ENCODE measurements at regions not wholly inside any gene's neighbourhood (a gene's known extent, or its start where the extent isn't known, plus 50 kb on each side); places are given as distances from the start of the nearest gene placed in this dataset.

GRCh38 chr6:108755257-108756240 lies 92.7 kb upstream of the ARMC2 start:
- in situ Hi-C loops (cut with HindIII; ENCODE audit: low pct_ligation_motif_present, low sequenced_read_pairs): no loop called here
- no peak for TF ChIP-seq CTCF (IDR thresholded peaks at IDR 0.05; ENCODE audit: low read depth, low read length, missing control alignments)
- Histone ChIP-seq H3K4me3 (ENCODE audit: low read depth, low read length) (no peak overlapping the region), H3K27ac (no peak overlapping the region), H3K36me3 (replicated peaks) (no peaks in the 10 kb centered on the region), H3K27me3 (replicated peaks) (no peaks in the 10 kb centered on the region)
- DNase-seq: no peak

DNA sequence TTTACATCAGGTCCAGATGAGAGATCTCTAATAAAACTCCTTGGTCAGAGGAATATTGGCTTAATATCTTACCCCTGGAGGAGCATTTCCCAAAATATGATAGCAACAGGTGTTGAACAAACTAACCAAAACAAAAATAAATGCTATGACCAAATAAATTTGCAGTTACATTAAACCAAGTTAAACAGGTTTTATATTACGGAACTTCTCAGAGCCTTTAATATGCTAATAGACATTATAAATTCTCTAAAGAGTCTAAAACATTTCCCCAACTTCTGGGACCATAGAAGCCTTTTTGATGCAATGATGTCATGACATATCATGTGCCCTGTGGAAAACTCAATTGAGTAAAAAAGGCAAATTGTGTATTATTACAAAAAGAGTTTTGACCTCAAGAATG lies 90.9 kb upstream of the ARMC2 start:
- no peaks in the 10 kb centered on the region for H3K27me3 ChIP-seq (replicated peaks)
- in situ Hi-C loops (cut with HindIII; ENCODE audit: low pct_ligation_motif_present, low sequenced_read_pairs): no loop called here

DNA sequence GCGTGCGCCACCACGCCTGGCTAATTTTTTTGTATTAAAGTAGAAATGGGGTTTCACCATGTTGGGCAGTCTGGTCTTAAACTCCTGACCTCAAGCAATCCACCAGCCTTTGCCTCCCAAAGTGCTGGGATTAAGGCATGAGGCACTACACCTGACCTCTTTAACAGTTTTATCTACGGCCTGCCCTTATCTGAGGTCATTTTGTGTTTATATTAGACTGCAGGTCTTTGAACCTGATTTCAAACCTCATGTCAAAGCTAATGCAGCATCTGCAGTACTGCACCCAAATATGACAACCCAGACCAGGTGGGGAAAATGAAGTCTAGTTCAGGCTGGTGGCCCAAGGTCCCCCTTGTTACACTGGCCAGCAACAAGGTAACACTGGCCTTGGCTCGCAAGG lies 89.3 kb upstream of the ARMC2 start:
- no peaks in the 10 kb centered on the region for H3K36me3 ChIP-seq (replicated peaks)
- H3K4me3 ChIP-seq (ENCODE audit: low read depth, low read length): no peak overlapping the region
- H3K27me3 ChIP-seq (replicated peaks): no peaks in the 10 kb centered on the region
- in situ Hi-C loops (cut with HindIII; ENCODE audit: low pct_ligation_motif_present, low sequenced_read_pairs): no loop called here
- H3K27ac ChIP-seq: no peak overlapping the region
- no peak for TF ChIP-seq CTCF (IDR thresholded peaks at IDR 0.05; ENCODE audit: low read depth, low read length, missing control alignments)
- DNase-seq: no peak

More for the DNA sequence above, 90.9 kb upstream of the ARMC2 start:
- DNase-seq: no peak
- Histone ChIP-seq H3K36me3 (replicated peaks) (no peaks in the 10 kb centered on the region), H3K27ac (no peak overlapping the region), H3K4me3 (ENCODE audit: low read depth, low read length) (no peak overlapping the region)
- TF ChIP-seq CTCF (IDR thresholded peaks at IDR 0.05; ENCODE audit: low read depth, low read length, missing control alignments): no peak

GRCh38 chr6:108760126-108761050 lies 87.8 kb upstream of the ARMC2 start:
- in situ Hi-C loops (cut with HindIII; ENCODE audit: low pct_ligation_motif_present, low sequenced_read_pairs): no loop called here
- no peaks in the 10 kb centered on the region for H3K36me3 ChIP-seq (replicated peaks)
- no peak for TF ChIP-seq CTCF (IDR thresholded peaks at IDR 0.05; ENCODE audit: low read depth, low read length, missing control alignments)
- H3K27ac ChIP-seq: no peak overlapping the region
- no peaks in the 10 kb centered on the region for H3K27me3 ChIP-seq (replicated peaks)
- peak; percentile 35 for DNase-seq
- no peak overlapping the region for H3K4me3 ChIP-seq (ENCODE audit: low read depth, low read length)

DNA sequence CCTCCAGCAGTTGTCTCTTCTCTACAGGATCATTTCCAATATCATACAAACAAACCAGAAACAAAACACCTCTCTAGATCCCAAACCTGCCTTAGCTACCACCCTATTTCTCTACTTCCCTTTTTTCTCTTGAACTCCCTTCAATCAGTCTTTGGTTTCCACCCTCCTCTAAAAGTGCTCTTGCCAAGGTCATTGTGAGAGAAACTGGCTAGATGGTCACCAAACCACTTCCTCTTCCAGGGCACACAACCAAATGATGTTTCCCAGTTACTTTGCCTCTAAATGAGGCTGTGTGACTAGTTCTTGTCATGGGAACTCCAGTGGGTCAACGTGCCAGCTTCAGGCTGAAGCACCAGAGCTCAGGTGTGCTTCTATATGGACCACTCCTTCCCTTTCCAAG lies 85.8 kb upstream of the ARMC2 start:
- Histone ChIP-seq H3K4me3 (ENCODE audit: low read depth, low read length) (no peak overlapping the region), H3K36me3 (replicated peaks) (no peaks in the 10 kb centered on the region), H3K27me3 (replicated peaks) (no peaks in the 10 kb centered on the region), H3K27ac (no peak overlapping the region)
- TF ChIP-seq CTCF (IDR thresholded peaks at IDR 0.05; ENCODE audit: low read depth, low read length, missing control alignments): no peak
- in situ Hi-C loops (cut with HindIII; ENCODE audit: low pct_ligation_motif_present, low sequenced_read_pairs): no loop called here
- DNase-seq: no peak
